Adipocyte (in vitro differentiated cells): ENCODE measurements at regions not wholly inside any gene's neighbourhood (a gene's known extent, or its start where the extent isn't known, plus 50 kb on each side); places are given as distances from the start of the nearest gene placed in this dataset.
"Not testable (repeated sequence)": the region's sequence is repeated elsewhere in the genome, so short reads cannot be mapped to it uniquely, and the experiment has no call there.

Source experiments
- DNase-seq: peaks from one replicate; pipeline ENCODE4 v3.0.0-alpha.2; 2015; ENCODE audit warnings: low read depth
- H3K27me3 ChIP-seq: replicated peaks from 2 replicates; pipeline ENCODE4 v1.7.0; 2013; ENCODE audit warnings: mild to moderate bottlenecking, low read length, moderate library complexity; ENCODE audit not compliant: control insufficient read depth, insufficient read depth
- H3K36me3 ChIP-seq: 2 replicates; pipeline ENCODE4 v1.7.0; 2013; ENCODE audit warnings: low read length, mild to moderate bottlenecking, moderate library complexity; ENCODE audit not compliant: control insufficient read depth, insufficient read depth, severe bottlenecking
- H3K4me1 ChIP-seq: 2 replicates; pipeline ENCODE4 v1.7.0; 2013; ENCODE audit warnings: mild to moderate bottlenecking, low read length, moderate library complexity; ENCODE audit not compliant: control insufficient read depth, insufficient read depth
- H3K4me3 ChIP-seq: 2 replicates; pipeline ENCODE4 v1.7.0; 2013; ENCODE audit warnings: mild to moderate bottlenecking, low read length, moderate library complexity
- H3K9ac ChIP-seq: 2 replicates; pipeline ENCODE4 v1.7.0; 2013; ENCODE audit warnings: mild to moderate bottlenecking, low read length, moderate library complexity
- H3K9me3 ChIP-seq: 2 replicates; pipeline ENCODE4 v1.7.0; 2013; ENCODE audit warnings: mild to moderate bottlenecking, low read length, moderate library complexity; ENCODE audit not compliant: control insufficient read depth

DNA sequence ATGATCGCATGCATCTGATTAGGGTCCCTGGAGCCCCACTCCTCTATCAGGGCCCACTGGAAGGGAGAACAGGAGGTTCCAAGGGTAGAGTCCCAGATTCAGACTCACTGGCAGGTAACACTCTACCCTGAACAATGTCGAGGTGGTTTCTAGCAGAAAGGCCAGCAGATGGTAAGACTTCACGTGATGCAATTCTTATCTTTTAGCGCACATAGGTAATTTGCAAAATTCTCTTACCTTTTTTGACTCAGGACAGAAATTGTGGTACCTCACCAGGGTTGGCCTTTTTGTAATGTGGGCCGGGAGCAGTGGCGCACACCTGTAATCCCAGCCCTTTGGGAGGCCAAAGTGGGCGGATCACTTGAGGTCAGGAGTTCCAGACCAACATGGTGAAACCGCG, 228.1 kb upstream of the JARID2 start:
- no peak for DNase-seq
- no peak overlapping the region for H3K9ac ChIP-seq
- peaks cover 10% of the 10 kb centered on the region for H3K4me1 ChIP-seq
- no peaks in the 10 kb centered on the region for H3K9me3 ChIP-seq
- H3K36me3 ChIP-seq: no peaks in the 10 kb centered on the region
- H3K27me3 ChIP-seq: no peaks in the 10 kb centered on the region
- H3K4me3 ChIP-seq: no peak overlapping the region

DNA sequence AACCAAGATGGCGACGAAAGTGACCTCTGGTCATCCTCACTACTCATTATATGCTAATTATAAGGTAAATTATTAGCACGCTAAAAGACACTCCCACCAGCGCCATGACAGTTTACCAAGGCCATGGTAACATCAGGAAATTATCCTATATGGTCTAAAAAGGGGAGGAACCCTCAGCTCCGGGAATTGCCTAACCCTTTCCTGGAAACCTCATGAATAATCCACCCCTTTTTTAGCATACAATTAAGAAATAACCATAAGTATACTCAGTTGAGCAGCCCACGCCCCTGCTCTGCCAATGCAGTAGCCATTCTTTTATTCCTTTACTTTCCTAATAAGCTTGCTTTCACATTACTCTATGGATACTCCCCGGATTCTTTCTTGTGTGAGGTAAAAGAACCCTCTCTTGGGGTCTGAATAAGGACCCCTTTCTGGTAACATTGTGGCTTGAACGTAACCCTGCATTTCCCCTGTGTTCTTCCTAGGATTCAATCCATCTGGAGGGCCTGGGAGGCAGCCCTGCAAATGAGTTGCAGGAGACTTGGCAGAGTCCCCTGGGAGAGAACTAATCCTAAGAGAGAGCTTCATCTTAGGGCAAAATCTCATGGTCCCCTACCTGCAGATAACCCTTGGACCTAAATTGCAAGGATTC, 225.6 kb upstream of the JARID2 start:
- Histone ChIP-seq H3K4me3 (no peak overlapping the region), H3K9me3 (no peaks in the 10 kb centered on the region), H3K36me3 (no peaks in the 10 kb centered on the region), H3K4me1 (peaks cover 10% of the 10 kb centered on the region), H3K27me3 (no peaks in the 10 kb centered on the region), H3K9ac (no peak overlapping the region)
- DNase-seq: no peak

DNA sequence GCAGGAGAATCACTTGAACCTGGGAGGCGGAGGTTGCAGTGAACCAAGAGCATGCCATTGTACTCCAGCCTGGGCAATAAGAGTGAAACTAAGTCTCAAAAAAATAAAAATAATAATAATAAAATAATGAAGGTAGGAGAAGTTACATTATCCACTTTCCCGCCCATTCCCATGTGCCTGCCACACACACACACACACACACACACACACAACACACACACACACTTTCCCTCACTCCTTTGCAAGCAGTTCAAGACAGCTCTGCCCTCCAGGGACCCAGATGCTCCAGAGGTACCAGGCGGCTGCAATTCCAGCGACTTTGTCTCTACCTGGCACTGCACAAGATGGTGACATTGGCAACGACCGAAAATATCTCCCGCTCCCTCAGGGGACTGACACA, 224.8 kb upstream of the JARID2 start:
- H3K4me1 ChIP-seq: peaks cover 10% of the 10 kb centered on the region
- H3K4me3 ChIP-seq: no peak overlapping the region

DNA sequence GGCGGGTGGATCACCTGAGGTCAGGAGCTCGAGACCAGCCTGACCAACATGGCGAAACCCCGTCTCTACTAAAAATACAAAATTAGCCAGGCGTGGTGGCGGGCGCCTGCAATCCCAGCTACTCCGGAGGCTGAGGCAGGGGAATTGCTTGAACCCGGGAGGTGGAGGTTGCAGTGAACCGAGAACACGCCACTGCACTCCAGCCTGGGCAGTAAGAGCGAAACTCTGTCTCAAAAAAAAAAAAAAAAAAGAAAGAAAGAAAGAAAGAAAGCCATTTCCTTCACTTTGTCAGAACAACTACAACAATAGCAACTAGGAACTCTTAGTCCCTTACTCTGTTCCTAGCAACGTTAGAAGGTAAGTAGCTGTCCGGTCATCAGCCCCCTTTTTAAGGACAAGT, 222.9 kb upstream of the JARID2 start:
- not testable (repeated sequence) for H3K9ac ChIP-seq, H3K4me3 ChIP-seq, H3K4me1 ChIP-seq, DNase-seq, H3K9me3 ChIP-seq, H3K36me3 ChIP-seq, H3K27me3 ChIP-seq

More for the DNA sequence above, 224.8 kb upstream of the JARID2 start:
- no peak for DNase-seq
- Histone ChIP-seq H3K9ac (no peak overlapping the region), H3K36me3 (no peaks in the 10 kb centered on the region), H3K9me3 (no peaks in the 10 kb centered on the region), H3K27me3 (no peaks in the 10 kb centered on the region)

DNA sequence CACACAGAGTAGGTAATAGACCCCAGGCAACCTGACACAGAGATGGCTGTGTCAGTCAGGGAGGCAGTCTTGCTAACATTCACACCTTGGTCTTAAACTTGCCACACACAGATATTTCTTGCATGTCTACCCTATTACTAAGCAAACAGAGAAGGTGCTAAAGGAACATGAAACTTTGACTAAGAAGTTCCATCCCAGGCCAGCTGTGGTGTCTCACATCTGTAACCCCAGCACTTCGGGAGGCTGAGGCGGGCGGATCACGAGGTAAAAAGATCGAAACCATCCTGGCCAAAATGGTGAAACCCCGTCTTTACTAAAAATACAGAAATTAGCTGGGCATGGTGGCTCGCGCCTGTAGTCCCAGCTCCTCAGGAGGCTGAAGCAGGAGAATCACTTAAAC, 222.4 kb upstream of the JARID2 start:
- Histone ChIP-seq H3K27me3 (no peaks in the 10 kb centered on the region), H3K9me3 (no peaks in the 10 kb centered on the region), H3K9ac (no peak overlapping the region), H3K36me3 (no peaks in the 10 kb centered on the region), H3K4me1 (peaks cover 6% of the 10 kb centered on the region), H3K4me3 (no peak overlapping the region)
- no peak for DNase-seq

DNA sequence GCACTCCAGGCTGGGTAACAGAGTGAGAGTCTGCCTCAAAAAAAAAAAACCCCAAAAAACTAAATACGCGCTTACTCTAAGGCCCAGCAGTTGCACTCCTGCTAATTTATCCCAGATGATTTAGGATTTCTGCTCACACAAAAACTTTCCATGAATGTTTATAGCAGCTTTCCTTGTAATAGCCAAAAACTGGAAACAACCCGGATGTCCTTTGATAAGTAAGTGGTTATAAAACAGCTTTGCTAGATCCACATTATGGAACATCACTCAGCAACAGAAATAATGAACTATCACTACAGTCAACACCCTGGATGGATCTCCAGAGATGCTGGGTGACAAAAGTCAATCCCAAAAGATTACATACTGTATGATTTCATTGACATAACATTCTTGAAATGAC, 220.4 kb upstream of the JARID2 start:
- no peak overlapping the region for H3K9ac ChIP-seq
- peaks cover 6% of the 10 kb centered on the region for H3K4me1 ChIP-seq
- no peaks in the 10 kb centered on the region for H3K9me3 ChIP-seq
- DNase-seq: no peak
- H3K36me3 ChIP-seq: no peaks in the 10 kb centered on the region
- H3K27me3 ChIP-seq: no peaks in the 10 kb centered on the region
- no peak overlapping the region for H3K4me3 ChIP-seq

DNA sequence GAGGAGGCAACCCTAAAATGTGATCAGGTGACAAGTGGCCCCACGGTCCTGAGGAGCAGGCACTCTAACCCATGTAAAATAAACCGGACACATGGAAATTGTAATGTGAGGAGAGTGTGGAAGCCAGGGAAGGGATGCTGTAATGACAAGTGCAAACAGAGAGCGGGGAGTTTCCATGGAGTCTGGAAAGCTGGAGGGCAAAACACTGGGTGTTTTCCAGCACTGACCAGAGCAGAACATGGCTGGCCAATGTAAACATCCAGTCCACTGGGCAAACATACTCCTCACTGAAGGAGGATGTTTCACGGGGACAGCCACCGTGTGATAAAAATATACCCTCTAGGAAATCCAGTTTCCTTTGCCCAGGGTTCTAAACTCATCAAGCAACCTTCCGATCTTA, 219.0 kb upstream of the JARID2 start:
- no peak overlapping the region for H3K9ac ChIP-seq
- DNase-seq: peak; percentile 64
- H3K27me3 ChIP-seq: no peaks in the 10 kb centered on the region
- H3K36me3 ChIP-seq: no peaks in the 10 kb centered on the region
- no peaks in the 10 kb centered on the region for H3K9me3 ChIP-seq
- no peak overlapping the region for H3K4me3 ChIP-seq
- H3K4me1 ChIP-seq: peaks cover 2% of the 10 kb centered on the region

DNA sequence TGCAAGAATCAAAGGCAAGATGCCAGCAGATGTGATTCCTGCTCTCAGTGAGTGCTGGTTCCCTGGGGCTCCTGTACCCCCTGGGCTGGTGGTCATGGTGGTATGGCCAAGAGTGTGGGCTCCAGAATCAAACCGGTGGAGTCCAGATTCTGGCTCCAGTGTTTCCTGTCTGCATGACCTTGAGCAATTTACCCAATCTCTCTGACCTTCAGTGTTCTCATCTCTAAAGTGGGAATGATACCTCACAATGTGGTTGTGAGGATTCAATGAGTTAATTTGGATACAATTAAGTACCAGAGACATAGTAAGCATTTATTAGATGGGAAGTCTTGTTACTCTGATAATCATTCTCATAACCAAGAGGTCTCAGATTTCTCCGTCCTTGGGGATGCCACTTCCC, 218.4 kb upstream of the JARID2 start:
- Histone ChIP-seq H3K27me3 (no peaks in the 10 kb centered on the region), H3K4me3 (no peak overlapping the region), H3K4me1 (no peaks in the 10 kb centered on the region), H3K9ac (no peak overlapping the region), H3K9me3 (no peaks in the 10 kb centered on the region), H3K36me3 (no peaks in the 10 kb centered on the region)
- DNase-seq: no peak

DNA sequence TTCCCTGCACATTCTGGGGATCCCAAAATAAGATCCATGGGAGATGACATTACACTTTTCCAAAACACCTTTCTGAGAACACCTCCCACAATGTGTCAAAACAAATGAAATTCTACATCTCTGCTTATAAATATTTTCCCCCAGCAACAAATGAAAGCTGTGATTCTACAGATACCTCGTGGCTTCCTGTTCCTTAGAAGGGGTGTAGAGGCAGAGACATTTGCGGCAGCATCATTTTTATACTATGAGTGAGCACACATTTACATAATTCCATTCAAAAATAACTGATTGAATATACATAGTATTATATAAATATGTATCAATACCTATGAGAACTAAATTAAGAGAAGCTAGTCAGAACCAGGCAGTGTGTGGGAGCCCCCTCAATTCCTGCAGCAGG, 213.9 kb upstream of the JARID2 start:
- Histone ChIP-seq H3K4me3 (no peak overlapping the region), H3K4me1 (no peaks in the 10 kb centered on the region), H3K9ac (no peak overlapping the region), H3K9me3 (no peaks in the 10 kb centered on the region), H3K27me3 (no peaks in the 10 kb centered on the region), H3K36me3 (no peaks in the 10 kb centered on the region)
- no peak for DNase-seq

DNA sequence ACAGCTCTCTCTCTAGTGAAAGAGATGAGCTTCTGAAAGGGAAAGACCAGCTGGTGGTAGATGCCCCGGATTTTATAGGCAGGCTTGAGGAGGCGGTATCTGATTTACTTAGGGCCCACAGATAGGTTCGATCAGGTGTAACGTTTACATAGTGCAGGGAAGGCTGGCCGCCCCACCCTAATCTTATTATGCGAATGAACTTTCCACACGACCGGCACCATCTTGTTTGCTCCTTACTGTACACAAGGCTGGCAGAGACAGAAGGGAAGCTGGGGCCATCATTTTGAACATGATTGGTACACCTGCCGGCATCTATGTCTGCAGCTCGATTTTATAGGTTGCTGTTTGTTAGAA, 212.0 kb upstream of the JARID2 start:
- no peak for DNase-seq
- H3K27me3 ChIP-seq: no peaks in the 10 kb centered on the region
- H3K36me3 ChIP-seq: no peaks in the 10 kb centered on the region
- no peaks in the 10 kb centered on the region for H3K9me3 ChIP-seq
- no peak overlapping the region for H3K4me3 ChIP-seq
- no peaks in the 10 kb centered on the region for H3K4me1 ChIP-seq
- H3K9ac ChIP-seq: no peak overlapping the region

DNA sequence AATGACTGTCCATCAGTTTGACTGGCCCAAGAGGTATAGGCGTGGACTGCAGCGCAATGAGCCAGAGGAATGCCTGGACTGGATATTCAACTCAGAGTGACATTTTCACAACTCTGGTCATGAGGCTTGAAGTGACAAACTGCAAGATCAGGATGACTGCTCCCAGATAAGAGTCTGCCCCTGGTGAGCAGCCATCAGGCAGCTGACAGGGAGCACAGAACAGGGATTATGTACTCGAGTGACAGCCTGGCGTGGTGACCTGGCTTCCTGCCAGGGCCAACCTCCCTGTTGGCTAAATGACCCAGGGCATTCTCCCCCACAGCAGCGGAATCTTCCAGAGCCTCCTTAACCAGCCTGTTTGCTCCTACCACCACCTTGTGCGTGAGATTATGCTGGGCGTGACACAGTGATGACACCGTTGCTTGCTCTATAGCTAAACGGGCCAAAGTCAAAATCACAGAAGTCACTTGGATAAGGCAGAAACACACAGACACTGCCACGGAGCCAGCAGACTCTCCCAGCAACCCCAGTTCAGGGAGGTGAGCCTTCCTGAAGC, 209.1 kb upstream of the JARID2 start:
- Histone ChIP-seq H3K4me3 (no peak overlapping the region), H3K4me1 (no peaks in the 10 kb centered on the region), H3K27me3 (no peaks in the 10 kb centered on the region), H3K9me3 (no peaks in the 10 kb centered on the region), H3K36me3 (no peaks in the 10 kb centered on the region), H3K9ac (no peak overlapping the region)
- no peak for DNase-seq

DNA sequence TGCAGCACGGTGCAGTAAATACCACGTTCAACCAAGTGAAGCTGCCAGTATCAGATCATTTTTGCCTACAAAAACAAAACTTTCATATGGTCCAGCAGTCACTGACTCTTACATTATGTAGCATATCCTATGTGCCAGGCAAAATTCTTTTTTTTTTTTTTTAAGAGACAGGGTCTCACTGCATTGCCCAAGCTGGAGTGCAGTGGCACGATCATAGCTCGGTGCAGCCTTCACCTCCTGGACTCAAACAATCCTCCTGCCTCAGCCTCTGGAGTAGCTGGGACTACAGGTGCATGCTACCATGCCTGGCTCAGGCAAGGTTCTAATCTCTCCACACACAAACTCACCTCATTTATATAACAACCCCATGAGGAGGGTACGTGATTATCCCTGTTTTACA, 208.6 kb upstream of the JARID2 start:
- Histone ChIP-seq H3K4me3 (no peak overlapping the region), H3K36me3 (no peaks in the 10 kb centered on the region), H3K9ac (no peak overlapping the region), H3K27me3 (no peaks in the 10 kb centered on the region), H3K9me3 (no peaks in the 10 kb centered on the region), H3K4me1 (no peaks in the 10 kb centered on the region)
- DNase-seq: no peak
